AG04449 (cell line): ENCODE measurements at regions not wholly inside any gene's neighbourhood (a gene's known extent, or its start where the extent isn't known, plus 50 kb on each side); places are given as distances from the start of the nearest gene placed in this dataset.

Source experiments
- CTCF ChIA-PET: fragments of 350-600 bp; formaldehyde crosslinking; extraction: SDS; loops from one replicate; lab custom pipeline; 2021; ENCODE audit warnings: antibody characterized with exemption; lab: Yijun Ruan, JAX
- POLR2A ChIA-PET: fragments of 400-600, 350-600 bp; formaldehyde crosslinking; extraction: SDS; loops from one replicate; lab custom pipeline; 2020; ENCODE audit warnings: antibody characterized with exemption, inconsistent platforms; lab: Yijun Ruan, JAX
- DNase-seq: peaks from one replicate; pipeline ENCODE4 v3.0.0-alpha.2; 2010; ENCODE audit warnings: low read depth, low spot score
- H3K4me3 ChIP-seq: 2 replicates; pipeline ENCODE4 v1.5.1; 2011; ENCODE audit warnings: low read depth, mild to moderate bottlenecking, control low read depth, low read length
- CTCF ChIP-seq: IDR thresholded peaks from one replicate; pipeline ENCODE4 v1.5.1; 2011; ENCODE audit warnings: mild to moderate bottlenecking, moderate library complexity, low read length, control low read depth, inconsistent platforms; ENCODE audit not compliant: insufficient read depth; ENCODE audit errors: missing control alignments

GRCh38 chr3:88000853-88001252, 58.0 kb downstream of the CGGBP1 start:
- DNase-seq, result no peak
- TF ChIP-seq CTCF, result no peak
- H3K4me3 ChIP-seq, result peak overlapping the region; percentile 2; the same call in 1 of the 2 replicates
- CTCF ChIA-PET, result interaction anchor here (0.9 to 2.0 kb wide), 7 partner anchors 54 to 1298 kb away, joined by 3 to 14 read pairs (median 4); no protein-coding TSS in a partner anchor
- POLR2A ChIA-PET, result no interaction called here

GRCh38 chr3:87997966-87998365, 60.8 kb downstream of the CGGBP1 start:
- no peak for DNase-seq
- CTCF ChIA-PET, result no interaction called here
- no peak overlapping the region for H3K4me3 ChIP-seq
- TF ChIP-seq CTCF, result no peak
- POLR2A ChIA-PET, result no interaction called here

- DNase-seq, result no peak
- POLR2A ChIA-PET, result no interaction called here
- no peak overlapping the region for H3K4me3 ChIP-seq
- CTCF ChIA-PET, result no interaction called here
- TF ChIP-seq CTCF, result no peak
These were observed 61.5 kb downstream of the CGGBP1 start for GRCh38 chr3:87997298-87997697.

GRCh38 chr3:87996882-87997281, 61.9 kb downstream of the CGGBP1 start:
- no peak overlapping the region for H3K4me3 ChIP-seq
- POLR2A ChIA-PET, result no interaction called here
- CTCF ChIA-PET, result no interaction called here
- DNase-seq, result no peak
- no peak for TF ChIP-seq CTCF

- ChIA-PET POLR2A (no interaction called here), CTCF (interaction anchor here (1.9 kb wide), 1 partner anchor 9 kb away, joined by 4 read pairs; no protein-coding TSS in a partner anchor)
- TF ChIP-seq CTCF, result no peak
- DNase-seq, result no peak
- no peak overlapping the region for H3K4me3 ChIP-seq
These were observed 65.2 kb downstream of the CGGBP1 start for GRCh38 chr3:87993566-87993965.

- ChIA-PET POLR2A (no interaction called here), CTCF (no interaction called here)
- H3K4me3 ChIP-seq, result no peak overlapping the region
- no peak for TF ChIP-seq CTCF
- DNase-seq, result no peak
These were observed 70.9 kb downstream of the CGGBP1 start for GRCh38 chr3:87987952-87988351.
